Stimulated activated CD4-positive, alpha-beta T cell treated with anti-CD3 and anti-CD28 coated beads, Interleukin-12 subunit alpha, Interleukin-12 subunit beta, amount 100 ng/mL, for 4 hours (primary cell): ENCODE measurements at regions not wholly inside any gene's neighbourhood (a gene's known extent, or its start where the extent isn't known, plus 50 kb on each side); places are given as distances from the start of the nearest gene placed in this dataset.
A peak's percentile ranks its signal among the peaks of the same experiment; 100 is the strongest.

Experiments used
- DNase-seq: peaks from one replicate; pipeline ENCODE4 v3.0.0-alpha.2; 2020

GRCh38 chr9:36764364-36765076 is 191.8 kb downstream of the MELK start:
- no peak for DNase-seq

DNA sequence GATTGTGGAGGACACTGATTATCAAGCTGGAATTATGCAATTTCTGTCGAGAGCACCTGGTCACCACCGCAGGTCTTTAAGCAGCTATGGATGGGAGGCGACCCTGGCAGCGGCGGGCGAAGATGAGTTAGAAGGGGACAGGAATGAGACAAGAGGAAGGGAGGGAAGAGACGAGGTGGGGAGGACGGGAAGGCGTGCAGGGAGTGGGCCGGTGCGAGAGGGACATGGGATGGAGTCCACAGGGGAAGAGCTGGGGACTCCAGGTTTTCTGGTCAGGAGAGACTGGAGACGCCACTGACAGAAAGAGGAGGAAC is 192.3 kb downstream of the MELK start:
- DNase-seq, result no peak

DNA sequence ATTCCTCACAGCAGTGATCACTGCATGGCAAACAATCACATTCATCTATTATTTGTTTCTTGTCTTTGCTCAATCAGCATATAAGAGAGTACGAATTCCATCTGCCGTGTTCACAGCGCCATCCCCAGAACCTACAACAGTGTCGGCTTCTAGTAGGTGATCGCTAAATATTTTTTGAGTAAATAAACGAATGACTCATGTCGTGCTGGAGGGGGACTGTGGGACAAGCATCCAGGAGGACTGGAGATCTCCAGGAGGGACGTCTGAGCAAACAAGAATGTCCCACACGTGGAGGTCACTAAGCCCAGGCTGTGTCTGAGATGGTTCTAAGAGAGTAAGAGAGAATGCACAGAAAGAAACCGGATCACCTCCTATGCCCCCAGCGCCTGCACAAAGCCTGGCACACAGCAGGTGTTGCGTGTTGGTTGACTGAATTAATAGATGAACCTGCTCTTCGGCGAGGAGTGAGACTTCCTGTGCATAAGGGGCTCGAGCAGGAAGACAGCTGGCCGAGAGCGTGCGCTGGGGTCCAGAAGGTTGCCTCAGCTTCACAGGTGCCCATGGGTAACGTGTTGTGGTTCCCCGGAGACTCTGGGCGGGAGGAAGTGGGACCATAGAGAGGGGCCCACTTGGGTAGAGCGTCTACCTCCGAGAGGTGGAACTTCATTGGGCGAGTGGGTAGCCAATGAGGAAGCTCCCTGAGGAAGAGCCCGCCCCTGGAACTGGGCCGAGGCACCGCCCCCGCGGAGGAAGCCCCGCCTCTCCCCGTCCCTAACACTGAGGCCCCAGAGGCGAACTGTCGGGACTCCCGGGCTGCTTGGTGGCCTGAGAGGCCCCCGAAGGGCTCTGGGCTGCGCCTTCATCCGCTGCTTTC is 193.0 kb downstream of the MELK start:
- DNase-seq, result peak; percentile 89

DNA sequence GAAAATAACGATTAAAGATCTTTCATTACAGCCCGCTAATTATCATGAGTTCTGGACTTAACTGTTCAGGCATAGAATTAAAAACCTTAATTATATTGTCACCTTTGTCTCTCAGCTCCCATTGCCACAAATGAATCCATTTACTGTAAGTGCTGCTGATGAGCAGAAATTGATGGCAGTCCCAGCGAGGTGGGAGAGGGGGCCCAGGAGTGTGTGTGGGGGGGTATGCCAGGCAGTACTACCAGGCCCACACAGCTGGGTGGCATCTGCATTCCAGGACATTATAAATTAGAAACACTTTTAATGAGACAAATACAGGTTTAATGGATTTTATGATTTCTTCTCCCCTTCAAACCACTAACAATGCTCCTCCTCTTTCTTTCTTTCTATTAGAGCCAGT is 196.0 kb downstream of the MELK start:
- DNase-seq, result no peak

DNA sequence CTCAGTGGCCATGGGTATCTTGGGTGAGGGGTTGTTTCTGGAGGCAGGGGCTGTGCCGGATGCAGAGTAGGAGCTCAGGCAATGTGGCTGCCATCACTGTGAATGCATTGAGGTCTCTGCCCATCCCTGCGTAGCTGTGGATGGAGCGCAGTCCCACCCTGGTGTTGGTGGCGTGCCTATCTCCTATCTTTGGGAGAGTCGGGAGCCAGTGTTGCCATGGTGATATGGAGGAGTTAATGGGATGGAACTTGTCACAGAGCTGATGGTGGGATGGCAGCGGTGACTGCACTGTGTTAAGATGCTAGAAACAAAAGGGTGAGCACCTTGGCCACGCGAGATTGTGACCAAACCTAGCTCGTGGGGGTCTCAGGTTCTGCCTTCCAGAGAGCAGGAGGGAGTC is 197.3 kb downstream of the MELK start:
- DNase-seq, result no peak

DNA sequence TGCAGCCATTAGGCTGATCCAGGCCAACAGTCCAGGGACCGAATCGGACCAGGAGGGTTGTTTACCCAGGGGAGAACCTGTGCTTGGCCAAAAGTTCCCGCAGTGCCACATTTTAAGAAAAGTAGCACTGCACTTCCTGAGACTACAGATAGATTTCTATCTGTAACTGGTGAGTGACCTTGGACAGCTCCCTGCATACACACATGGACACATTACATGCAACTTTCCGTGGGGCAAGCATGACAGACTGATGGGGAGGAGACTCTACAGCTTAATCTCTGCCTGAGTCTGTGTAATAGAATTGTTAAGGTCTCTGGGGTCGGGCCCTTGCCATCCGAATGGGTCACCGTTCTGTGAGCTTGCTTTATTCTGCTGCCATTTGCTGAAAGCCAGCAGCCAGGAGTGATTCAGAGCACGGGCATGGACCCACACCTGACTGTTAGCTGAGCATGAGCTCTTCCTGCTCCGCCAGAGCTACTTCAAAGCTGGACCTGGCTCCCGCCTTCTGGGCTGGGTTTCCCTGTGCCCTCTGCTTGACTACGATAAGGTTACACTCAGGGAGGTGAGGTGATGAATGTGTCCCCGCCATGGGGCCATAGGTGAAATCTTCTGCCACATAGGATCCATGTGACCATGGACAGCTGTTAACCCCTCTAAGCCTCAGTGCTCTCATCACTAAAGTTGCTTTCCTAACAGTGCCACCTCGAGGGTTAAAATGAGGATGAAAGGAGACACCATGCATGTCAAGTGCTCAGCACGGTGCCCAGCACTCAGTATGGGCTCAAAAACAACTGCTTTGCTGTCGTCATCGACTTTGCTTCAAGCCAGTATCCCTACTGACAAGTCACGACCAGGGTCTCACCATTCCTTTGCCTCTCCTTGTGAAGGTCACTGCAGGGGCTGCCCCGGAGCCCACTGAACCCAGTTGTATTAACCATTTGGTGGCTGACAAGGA is 200.0 kb downstream of the MELK start:
- DNase-seq, result no peak

- no peak for DNase-seq
These were observed 206.0 kb downstream of the MELK start for GRCh38 chr9:36778682-36779081.

GRCh38 chr9:36779582-36779981 is 206.9 kb downstream of the MELK start:
- no peak for DNase-seq

- DNase-seq, result no peak
These were observed 207.5 kb downstream of the MELK start for GRCh38 chr9:36780186-36780585.

- DNase-seq, result no peak
These were observed 208.8 kb downstream of the MELK start for GRCh38 chr9:36781533-36781932.
